Upper lobe of right lung (tissue), 1 donor: ENCODE measurements at regions not wholly inside any gene's neighbourhood (a gene's known extent, or its start where the extent isn't known, plus 50 kb on each side); places are given as distances from the start of the nearest gene placed in this dataset.
A peak's percentile ranks its signal among the peaks of the same experiment; 100 is the strongest.

Source experiments
- ATAC-seq: fragments of 200-7000 bp; cut with Tn5 transposase; one replicate; pipeline ENCODE4 v1.9.1; 2020; ENCODE audit warnings: mild to moderate bottlenecking, moderate library complexity
- DNase-seq: peaks from one replicate; pipeline ENCODE4 v3.0.0-alpha.2; 2020
- H3K27ac ChIP-seq: fragments of 200-600 bp; one replicate; pipeline ENCODE4 v1.8.0; 2022
- H3K27me3 ChIP-seq: fragments of 200-600 bp; one replicate; pipeline ENCODE4 v1.8.0; 2022; ENCODE audit warnings: mild to moderate bottlenecking
- H3K36me3 ChIP-seq: fragments of 200-600 bp; one replicate; pipeline ENCODE4 v1.8.0; 2022
- H3K4me1 ChIP-seq: fragments of 200-600 bp; one replicate; pipeline ENCODE4 v1.8.0; 2022
- H3K4me3 ChIP-seq: fragments of 200-600 bp; one replicate; pipeline ENCODE4 v1.8.0; 2022; ENCODE audit warnings: mild to moderate bottlenecking
- H3K9me3 ChIP-seq: fragments of 200-600 bp; one replicate; pipeline ENCODE4 v1.8.0; 2022
- intact Hi-C: fragments of 100-400 bp; cut with DNase I; formaldehyde crosslinking; loops from one replicate; pipeline ENCODE4 v1.11.0; 2022
- TF ChIP-seq, protein P1 (sequence below): fragments of 200-600 bp; IDR thresholded peaks from one replicate; pipeline ENCODE4 v1.8.0; 2022; ENCODE audit warnings: antibody characterized with exemption
- donor health status: DM: no; HTN: yes; CAD: no; lungs with severe emphysema.

DNA sequence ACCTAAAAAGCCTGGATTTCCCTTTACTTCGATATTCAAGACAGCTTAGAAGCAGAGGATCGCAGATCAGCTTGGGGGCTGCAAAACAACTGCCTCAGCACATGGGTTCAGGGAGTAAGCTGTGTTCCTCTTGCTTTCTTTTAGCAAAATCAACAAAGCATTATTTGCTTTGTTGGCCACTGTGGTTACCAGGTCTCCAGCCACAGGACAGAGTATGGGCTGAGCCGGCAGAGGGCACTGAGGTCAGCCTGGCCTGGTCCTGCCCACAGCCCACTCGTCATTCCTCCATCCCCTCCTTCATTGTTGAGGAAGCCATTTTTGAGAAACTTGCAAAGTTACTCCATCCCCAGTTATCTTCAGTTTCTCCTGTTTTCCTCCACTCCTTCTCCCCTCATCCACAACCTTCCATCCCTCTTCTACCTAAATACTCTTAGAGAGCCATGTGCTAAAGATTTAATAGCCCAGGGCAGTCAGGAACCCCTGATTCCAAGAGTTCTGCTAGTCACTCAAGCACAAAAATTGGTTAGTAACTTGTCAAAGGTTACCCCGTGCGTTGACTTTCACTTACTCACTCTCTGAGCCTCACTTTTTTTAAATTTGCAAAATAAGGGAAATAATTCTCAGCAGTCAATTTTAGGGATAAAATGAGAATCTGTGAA lies 60.0 kb upstream of the HES1 start:
- H3K9me3 ChIP-seq, result no peaks in the 10 kb centered on the region
- H3K4me3 ChIP-seq, result no peak overlapping the region
- H3K4me1 ChIP-seq, result peaks cover 10% of the 10 kb centered on the region
- intact Hi-C loops, result no loop called here
- no peaks in the 10 kb centered on the region for H3K36me3 ChIP-seq
- H3K27me3 ChIP-seq, result no peaks in the 10 kb centered on the region
- TF ChIP-seq, protein P1, sequence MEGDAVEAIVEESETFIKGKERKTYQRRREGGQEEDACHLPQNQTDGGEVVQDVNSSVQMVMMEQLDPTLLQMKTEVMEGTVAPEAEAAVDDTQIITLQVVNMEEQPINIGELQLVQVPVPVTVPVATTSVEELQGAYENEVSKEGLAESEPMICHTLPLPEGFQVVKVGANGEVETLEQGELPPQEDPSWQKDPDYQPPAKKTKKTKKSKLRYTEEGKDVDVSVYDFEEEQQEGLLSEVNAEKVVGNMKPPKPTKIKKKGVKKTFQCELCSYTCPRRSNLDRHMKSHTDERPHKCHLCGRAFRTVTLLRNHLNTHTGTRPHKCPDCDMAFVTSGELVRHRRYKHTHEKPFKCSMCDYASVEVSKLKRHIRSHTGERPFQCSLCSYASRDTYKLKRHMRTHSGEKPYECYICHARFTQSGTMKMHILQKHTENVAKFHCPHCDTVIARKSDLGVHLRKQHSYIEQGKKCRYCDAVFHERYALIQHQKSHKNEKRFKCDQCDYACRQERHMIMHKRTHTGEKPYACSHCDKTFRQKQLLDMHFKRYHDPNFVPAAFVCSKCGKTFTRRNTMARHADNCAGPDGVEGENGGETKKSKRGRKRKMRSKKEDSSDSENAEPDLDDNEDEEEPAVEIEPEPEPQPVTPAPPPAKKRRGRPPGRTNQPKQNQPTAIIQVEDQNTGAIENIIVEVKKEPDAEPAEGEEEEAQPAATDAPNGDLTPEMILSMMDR, result no peak
- DNase-seq (no peak), ATAC-seq (peak; percentile 59)
- no peak overlapping the region for H3K27ac ChIP-seq

- H3K4me3 ChIP-seq, result no peak overlapping the region
- H3K4me1 ChIP-seq, result peaks cover 6% of the 10 kb centered on the region
- H3K36me3 ChIP-seq, result no peaks in the 10 kb centered on the region
- H3K27ac ChIP-seq, result no peak overlapping the region
- DNase-seq (no peak), ATAC-seq (no peak)
- TF ChIP-seq, protein P1, result no peak
- intact Hi-C loops, result no loop called here
- no peaks in the 10 kb centered on the region for H3K27me3 ChIP-seq
- H3K9me3 ChIP-seq, result no peaks in the 10 kb centered on the region
These were observed 59.5 kb upstream of the HES1 start for GRCh38 chr3:194076475-194076874.

- Histone ChIP-seq H3K4me3 (no peak overlapping the region), H3K27me3 (no peaks in the 10 kb centered on the region), H3K9me3 (no peaks in the 10 kb centered on the region), H3K27ac (no peak overlapping the region), H3K36me3 (no peaks in the 10 kb centered on the region), H3K4me1 (no peaks in the 10 kb centered on the region)
- TF ChIP-seq, protein P1, result no peak
- no peak for DNase-seq
- no peak for ATAC-seq
- intact Hi-C loops, result no loop called here
These were observed 58.3 kb upstream of the HES1 start for GRCh38 chr3:194077602-194078001.

DNA sequence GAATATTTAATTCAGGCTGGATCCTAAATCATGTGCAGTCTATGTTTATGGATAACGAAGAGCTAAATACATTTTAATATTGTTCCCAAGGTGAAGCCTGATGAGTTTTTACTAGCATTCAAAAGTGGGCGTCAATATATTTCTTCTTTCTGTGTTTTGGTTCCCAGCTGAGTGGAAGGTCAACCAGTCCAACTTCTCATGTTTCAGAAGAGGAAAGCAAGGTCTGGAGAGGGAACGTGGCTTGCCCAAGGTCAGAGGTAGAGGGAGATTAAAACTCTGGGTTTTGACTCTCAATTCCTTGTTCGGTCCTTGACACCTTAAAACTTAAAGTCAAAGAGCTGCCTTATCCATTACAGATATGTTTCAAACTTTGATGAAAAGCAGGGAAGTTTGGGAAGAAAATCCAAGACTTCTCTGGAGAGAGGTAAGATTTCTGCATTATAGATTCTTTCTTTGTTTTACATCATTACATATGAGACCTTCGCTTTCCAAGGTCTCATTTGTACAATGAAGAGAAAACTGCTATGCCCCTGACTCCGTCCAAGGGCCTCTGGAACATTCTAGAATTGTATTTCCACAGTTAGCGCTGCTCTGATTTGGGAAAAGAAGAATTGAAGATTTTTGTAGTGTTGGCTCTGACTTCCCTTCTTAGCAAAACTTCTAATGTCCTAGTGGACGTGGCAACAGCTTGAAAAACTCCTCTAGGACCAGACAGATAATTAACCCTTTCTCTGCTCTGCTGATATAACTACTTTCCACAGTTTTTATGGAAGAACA lies 57.7 kb upstream of the HES1 start:
- DNase-seq (no peak), ATAC-seq (no peak)
- H3K4me1 ChIP-seq, result no peaks in the 10 kb centered on the region
- no peaks in the 10 kb centered on the region for H3K9me3 ChIP-seq
- H3K27me3 ChIP-seq, result no peaks in the 10 kb centered on the region
- intact Hi-C loops, result no loop called here
- no peaks in the 10 kb centered on the region for H3K36me3 ChIP-seq
- no peak overlapping the region for H3K4me3 ChIP-seq
- TF ChIP-seq, protein P1, result no peak
- no peak overlapping the region for H3K27ac ChIP-seq

DNA sequence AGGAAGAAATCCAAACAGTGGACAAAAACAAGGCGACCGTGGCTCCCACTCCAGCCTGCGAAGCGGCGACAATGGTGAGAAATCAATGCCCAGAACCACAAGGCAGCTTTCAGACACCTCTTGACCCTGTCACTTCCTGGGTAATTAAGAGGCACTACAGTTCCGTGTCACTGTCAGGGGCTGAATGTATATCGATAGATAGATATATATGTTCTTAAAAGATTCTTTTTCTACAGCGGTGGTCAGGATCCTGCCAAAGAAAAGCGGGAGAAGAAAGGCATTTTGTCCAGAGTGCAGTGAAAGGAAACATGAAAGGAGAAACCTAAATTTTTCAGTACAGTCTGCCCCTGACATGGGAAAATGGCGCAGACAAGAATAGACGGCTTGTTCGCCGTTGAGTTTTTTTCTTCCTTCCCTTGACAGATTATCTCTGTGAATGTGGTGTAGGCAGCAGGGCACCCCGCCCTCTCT lies 56.2 kb upstream of the HES1 start:
- H3K9me3 ChIP-seq, result no peaks in the 10 kb centered on the region
- TF ChIP-seq, protein P1, result no peak
- H3K27ac ChIP-seq, result no peak overlapping the region
- no peaks in the 10 kb centered on the region for H3K27me3 ChIP-seq
- no peak for DNase-seq
- intact Hi-C loops, result no loop called here
- H3K4me3 ChIP-seq, result no peak overlapping the region
- H3K4me1 ChIP-seq, result no peaks in the 10 kb centered on the region
- H3K36me3 ChIP-seq, result no peaks in the 10 kb centered on the region
- ATAC-seq, result no peak
